PC-9 (cell line): ENCODE measurements at regions not wholly inside any gene's neighbourhood (a gene's known extent, or its start where the extent isn't known, plus 50 kb on each side); places are given as distances from the start of the nearest gene placed in this dataset.

Source experiments
- BruUV-seq: library from RNA; stranded (reverse); fragments of 400-500 nt; replicated peaks from 2 replicates; lab custom pipeline; 2021; lab: Mats Ljungman, UMichigan
- CTCF ChIA-PET: fragments of 300-600 bp; sonication (Branson Sonifier 250); formaldehyde crosslinking; loops from one replicate; lab custom pipeline; 2022; ENCODE audit warnings: antibody characterized with exemption; lab: Charles Lee
- POLR2A ChIA-PET: fragments of 300-600 bp; sonication (Branson Sonifier 250); formaldehyde crosslinking; loops from one replicate; lab custom pipeline; 2022; ENCODE audit warnings: antibody characterized with exemption; ENCODE audit not compliant: unreplicated experiment; lab: Charles Lee
- DNase-seq, 2 experiments: peaks; one replicate each; pipeline versions ENCODE4 v3.0.0 to v3.0.0-alpha.2; 2015 to 2022; ENCODE audit warnings: mixed read lengths in 1 of 2
- H2AFZ ChIP-seq: fragments of 200-600 bp; sonication (generic); 2 replicates; pipeline ENCODE4 v1.8.1; 2017; ENCODE audit warnings: antibody characterized with exemption
- H3F3A ChIP-seq: fragments of 200-600 bp; sonication (generic); 2 replicates; pipeline ENCODE4 v1.8.1; 2017; ENCODE audit warnings: antibody characterized with exemption, mild to moderate bottlenecking, low read depth; ENCODE audit not compliant: insufficient read depth
- H3K27ac ChIP-seq: fragments of 200-600 bp; sonication (generic); 2 replicates; pipeline ENCODE4 v1.6.1; 2016; ENCODE audit warnings: mixed run types
- H3K27me3 ChIP-seq: fragments of 200-600 bp; sonication (generic); 2 replicates; pipeline ENCODE4 v1.6.1; 2016; ENCODE audit warnings: low read depth, mixed run types; ENCODE audit not compliant: insufficient read depth
- H3K36me3 ChIP-seq: fragments of 200-600 bp; sonication (generic); 2 replicates; pipeline ENCODE4 v1.6.1; 2016; ENCODE audit warnings: low read depth, mixed run types
- H3K4me1 ChIP-seq: fragments of 200-600 bp; sonication (generic); replicated peaks from 2 replicates; pipeline ENCODE4 v1.6.1; 2016; ENCODE audit warnings: mixed run types; ENCODE audit not compliant: insufficient read depth
- H3K4me2 ChIP-seq: fragments of 200-600 bp; sonication (generic); 2 replicates; pipeline ENCODE4 v1.6.1; 2017; ENCODE audit warnings: mixed run types
- H3K4me3 ChIP-seq: fragments of 200-600 bp; sonication (generic); 2 replicates; pipeline ENCODE4 v1.6.1; 2016; ENCODE audit warnings: mixed run types
- H3K79me2 ChIP-seq: fragments of 200-600 bp; sonication (generic); 2 replicates; pipeline ENCODE4 v1.6.1; 2017; ENCODE audit warnings: low read depth, mixed run types
- H3K9me2 ChIP-seq: fragments of 200-600 bp; sonication (generic); 2 replicates; pipeline ENCODE4 v1.8.1; 2017; ENCODE audit warnings: mild to moderate bottlenecking; ENCODE audit not compliant: insufficient read depth
- H3K9me3 ChIP-seq: fragments of 200-600 bp; sonication (generic); 2 replicates; pipeline ENCODE4 v1.8.1; 2016; ENCODE audit warnings: low read depth; ENCODE audit not compliant: insufficient read depth
- H4K20me1 ChIP-seq: fragments of 200-600 bp; sonication (generic); 2 replicates; pipeline ENCODE4 v1.8.1; 2017; ENCODE audit not compliant: insufficient read depth
- EZH2 ChIP-seq: fragments of 200-600 bp; sonication (generic); IDR thresholded peaks from 2 replicates; pipeline ENCODE4 v1.8.0; 2017; ENCODE audit warnings: antibody characterized with exemption, low read depth
- intact Hi-C: fragments of 100-400 bp; cut with micrococcal nuclease; formaldehyde crosslinking; loops from one replicate; pipeline ENCODE4 v1.10.0; 2022; ENCODE audit not compliant: unreplicated experiment
- TF ChIP-seq, protein P1 (sequence below): fragments of 200-600 bp; sonication (generic); conservative IDR thresholded peaks from 2 replicates; pipeline ENCODE4 v1.6.1; 2017; ENCODE audit warnings: mixed run types, antibody characterized with exemption, mild to moderate bottlenecking, moderate library complexity

GRCh38 chr3:193870376-193871219 is 265.4 kb upstream of the HES1 start:
- POLR2A ChIA-PET = interaction anchor here (0.6 to 1.5 kb wide), 8 partner anchors 17 to 271 kb away, joined by 3 to 12 read pairs (median 4); no protein-coding TSS in a partner anchor
- Histone ChIP-seq H3K27me3 (no peaks in the 10 kb centered on the region), H3K4me1 (peaks cover 88% of the 10 kb centered on the region), H4K20me1 (no peaks in the 10 kb centered on the region), H3F3A (peaks cover 38% of the 10 kb centered on the region), H3K4me3 (peak overlapping the region; percentile 12; the same call in 1 of the 2 replicates), H3K79me2 (no peaks in the 10 kb centered on the region), H2AFZ (no peak overlapping the region), H3K27ac (peak overlapping the region; percentile 94), H3K9me2 (no peaks in the 10 kb centered on the region), H3K9me3 (no peaks in the 10 kb centered on the region; the same call in none of the 2 replicates), H3K36me3 (no peaks in the 10 kb centered on the region), H3K4me2 (peak overlapping the region; percentile 63)
- peak; percentile 85 to 92 for DNase-seq
- intact Hi-C loops = loop anchor here (1.0 to 5.0 kb wide), 2 partner anchors 36 to 202 kb away; no protein-coding TSS in a partner anchor
- no TSS peak for BruUV-seq
- TF ChIP-seq, protein P1, sequence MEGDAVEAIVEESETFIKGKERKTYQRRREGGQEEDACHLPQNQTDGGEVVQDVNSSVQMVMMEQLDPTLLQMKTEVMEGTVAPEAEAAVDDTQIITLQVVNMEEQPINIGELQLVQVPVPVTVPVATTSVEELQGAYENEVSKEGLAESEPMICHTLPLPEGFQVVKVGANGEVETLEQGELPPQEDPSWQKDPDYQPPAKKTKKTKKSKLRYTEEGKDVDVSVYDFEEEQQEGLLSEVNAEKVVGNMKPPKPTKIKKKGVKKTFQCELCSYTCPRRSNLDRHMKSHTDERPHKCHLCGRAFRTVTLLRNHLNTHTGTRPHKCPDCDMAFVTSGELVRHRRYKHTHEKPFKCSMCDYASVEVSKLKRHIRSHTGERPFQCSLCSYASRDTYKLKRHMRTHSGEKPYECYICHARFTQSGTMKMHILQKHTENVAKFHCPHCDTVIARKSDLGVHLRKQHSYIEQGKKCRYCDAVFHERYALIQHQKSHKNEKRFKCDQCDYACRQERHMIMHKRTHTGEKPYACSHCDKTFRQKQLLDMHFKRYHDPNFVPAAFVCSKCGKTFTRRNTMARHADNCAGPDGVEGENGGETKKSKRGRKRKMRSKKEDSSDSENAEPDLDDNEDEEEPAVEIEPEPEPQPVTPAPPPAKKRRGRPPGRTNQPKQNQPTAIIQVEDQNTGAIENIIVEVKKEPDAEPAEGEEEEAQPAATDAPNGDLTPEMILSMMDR = no peak
- no peak for TF ChIP-seq EZH2
- CTCF ChIA-PET = interaction anchor here (0.6 to 2.2 kb wide), 4 partner anchors 17 to 445 kb away, joined by 5 to 13 read pairs (median 10); no protein-coding TSS in a partner anchor

GRCh38 chr3:193871220-193871485 is 264.8 kb upstream of the HES1 start:
- TF ChIP-seq, protein P1 = no peak
- Histone ChIP-seq H2AFZ (no peak overlapping the region), H3K4me1 (peaks cover 88% of the 10 kb centered on the region), H3K4me2 (peak overlapping the region; percentile 63), H3K9me3 (no peaks in the 10 kb centered on the region; the same call in 1 of the 2 replicates), H3K27ac (peak overlapping the region; percentile 94), H3K27me3 (no peaks in the 10 kb centered on the region), H3F3A (peaks cover 38% of the 10 kb centered on the region), H3K4me3 (no peak overlapping the region), H3K79me2 (no peaks in the 10 kb centered on the region), H3K36me3 (no peaks in the 10 kb centered on the region), H4K20me1 (no peaks in the 10 kb centered on the region), H3K9me2 (no peaks in the 10 kb centered on the region)
- ChIA-PET POLR2A (interaction anchor here (0.6 to 1.5 kb wide), 8 partner anchors 11 to 270 kb away, joined by 3 to 37 read pairs (median 4); partner anchors contain the start of gene HES1), CTCF (interaction anchor here (0.6 to 2.2 kb wide), 6 partner anchors 18 to 445 kb away, joined by 4 to 15 read pairs (median 10); no protein-coding TSS in a partner anchor)
- DNase-seq = no peak
- BruUV-seq = no TSS peak
- intact Hi-C loops = loop anchor here (5.0 kb wide), 1 partner anchor 201 kb away; no protein-coding TSS in a partner anchor

- no TSS peak for BruUV-seq
- POLR2A ChIA-PET = interaction anchor here (0.6 to 1.5 kb wide), 22 partner anchors 10 to 450 kb away, joined by 3 to 37 read pairs (median 6); partner anchors contain the start of gene HES1
- H2AFZ ChIP-seq = no peak overlapping the region
- no peak overlapping the region; the same call in 1 of the 2 replicates for H3K4me3 ChIP-seq
- intact Hi-C loops = loop anchor here (1.0 to 5.0 kb wide), 16 partner anchors 13 to 450 kb away; no protein-coding TSS in a partner anchor
- H3K9me2 ChIP-seq = no peaks in the 10 kb centered on the region
- H3K4me2 ChIP-seq = peak overlapping the region; percentile 70
- H3K27me3 ChIP-seq = no peaks in the 10 kb centered on the region
- H3K36me3 ChIP-seq = no peaks in the 10 kb centered on the region
- peaks cover 83% of the 10 kb centered on the region for H3K4me1 ChIP-seq
- H3K27ac ChIP-seq = peak overlapping the region; percentile 94
- TF ChIP-seq, protein P1 = no peak
- H3K79me2 ChIP-seq = no peaks in the 10 kb centered on the region
- peaks cover 38% of the 10 kb centered on the region for H3F3A ChIP-seq
- H3K9me3 ChIP-seq = no peaks in the 10 kb centered on the region; the same call in 1 of the 2 replicates
- H4K20me1 ChIP-seq = no peaks in the 10 kb centered on the region
- CTCF ChIA-PET = interaction anchor here (0.6 to 2.2 kb wide), 8 partner anchors 19 to 443 kb away, joined by 3 to 13 read pairs (median 4); no protein-coding TSS in a partner anchor
- DNase-seq = peak; percentile 94 to 100
These were observed 263.6 kb upstream of the HES1 start for GRCh38 chr3:193872265-193872753.
